ENCODE measurements at regions not wholly inside any gene's neighbourhood (a gene's known extent, or its start where the extent isn't known, plus 50 kb on each side); places are given as distances from the start of the nearest gene placed in this dataset.

DNA sequence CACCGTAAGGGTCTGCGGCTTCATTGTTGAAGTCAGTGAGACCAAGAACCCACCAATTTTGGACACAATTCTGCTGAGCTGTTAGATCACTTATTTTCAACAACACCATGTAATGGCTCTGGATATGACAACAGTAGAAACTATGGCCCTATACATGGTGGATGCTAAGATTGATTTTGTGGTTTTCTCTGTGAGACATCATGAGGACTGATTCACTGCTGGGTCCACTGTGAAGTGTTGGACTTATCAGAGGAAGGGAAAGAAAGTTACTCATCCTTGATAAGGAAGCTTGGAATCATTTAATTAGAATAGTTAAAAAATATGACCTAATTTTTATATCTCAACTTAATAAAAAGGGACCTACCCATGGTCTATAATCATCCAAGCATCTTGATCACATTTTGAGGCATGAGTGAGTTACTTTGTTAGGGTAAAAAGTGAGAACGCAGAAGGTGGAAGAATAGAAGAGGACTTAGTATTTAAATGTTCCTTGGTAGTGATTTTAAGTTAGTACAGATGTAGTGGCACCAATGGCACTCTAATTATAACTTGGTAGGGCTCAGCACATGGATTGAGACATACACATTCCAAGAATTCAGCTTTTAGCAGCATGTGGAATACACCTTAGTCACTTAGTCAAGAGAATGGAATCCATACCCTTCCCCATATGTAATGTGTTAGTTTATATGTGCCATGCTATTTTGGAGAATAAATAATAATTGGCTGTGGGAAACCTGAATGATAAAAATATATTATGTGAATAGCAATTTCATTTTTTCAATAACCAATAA lies 123.5 kb upstream of the CD180 start:
- Histone ChIP-seq H3K4me1 (ENCODE audit: control insufficient read depth, extremely low read depth, insufficient read depth, low read length) (peaks cover 8% of the 10 kb centered on the region), H2AFZ (ENCODE audit: low read depth, low read length) (no peak overlapping the region), H4K20me1 (replicated peaks; ENCODE audit: control insufficient read depth, extremely low read depth, insufficient read depth, low read length) (no peaks in the 10 kb centered on the region), H3K9me3 (replicated peaks; ENCODE audit: control insufficient read depth, insufficient read depth, low read length) (no peaks in the 10 kb centered on the region), H3K9me1 (replicated peaks; ENCODE audit: control insufficient read depth, extremely low read depth, insufficient read depth, low read length) (no peaks in the 10 kb centered on the region), H3K9ac (replicated peaks; ENCODE audit: extremely low read depth, insufficient read depth, low read length) (no peak overlapping the region), H3K27me3 (ENCODE audit: control insufficient read depth in 2 of 2, insufficient read depth in 2 of 2, low read length in 2 of 2) (no peaks in the 10 kb centered on the region), H3K4me2 (ENCODE audit: insufficient read depth, low read length) (no peak overlapping the region), H3K4me3 (replicated peaks in 1 of 3; ENCODE audit: insufficient read depth in 1 of 3, low read depth in 1 of 3, low read length in 3 of 3) (no peak overlapping the region), H3K36me3 (ENCODE audit: control insufficient read depth in 2 of 2, extremely low read depth in 1 of 2, insufficient read depth in 2 of 2, low read length in 2 of 2) (no peaks in the 10 kb centered on the region), H3K27ac (ENCODE audit: insufficient read depth, low read depth, low read length) (no peak overlapping the region), H3K79me2 (ENCODE audit: control insufficient read depth, insufficient read depth, low read length) (no peaks in the 10 kb centered on the region)
- no TSS peak for BruUV-seq (replicated peaks)
- ChIA-PET POLR2A (no interaction called here), CTCF (interaction anchor here (0.7 kb wide), 1 partner anchor 74 kb away, joined by 3 read pairs; no protein-coding TSS in a partner anchor)
- intact Hi-C loops (cut with micrococcal nuclease) (loop anchor here (5.0 kb wide), 1 partner anchor 932 kb away; no protein-coding TSS in a partner anchor), dilution Hi-C loops (cut with MboI; ENCODE audit: extremely low pct_ligation_motif_present, low sequenced_read_pairs) (no loop called here)
- DNase-seq (ENCODE audit: low read depth, low spot score) (no peak), FAIRE-seq (no peak)
- TF ChIP-seq EZH2 (IDR thresholded peaks at IDR 0.05; ENCODE audit: borderline replicate concordance, low read depth, low read length, severe bottlenecking) (no peak), GATA2 (IDR thresholded peaks at IDR 0.05; ENCODE audit: insufficient read depth, insufficient read length, low read depth, low read length) (no peak), MYC (IDR thresholded peaks at IDR 0.05; ENCODE audit: low read depth, low read length) (no peak), FOS (IDR thresholded peaks at IDR 0.05; ENCODE audit: borderline replicate concordance, insufficient read depth, low read length) (no peak), MAX (IDR thresholded peaks at IDR 0.05; ENCODE audit: insufficient read depth, insufficient read length) (no peak), CTCF (IDR thresholded peaks at IDR 0.05; ENCODE audit: extremely low read depth in 1 of 2, insufficient read depth in 1 of 2, low read depth in 1 of 2, low read length in 2 of 2) (no peak), JUN (IDR thresholded peaks at IDR 0.05; ENCODE audit: borderline replicate concordance, insufficient read depth, insufficient read length, low read depth) (no peak), POLR2A (IDR thresholded peaks at IDR 0.05; ENCODE audit: low read depth, low read length) (no peak), POLR2AphosphoS5 (IDR thresholded peaks at IDR 0.05; ENCODE audit: insufficient read depth, low read depth, low read length) (no peak)

All from endothelial cell of umbilical vein (primary cell).